ENCODE measurements at regions not wholly inside any gene's neighbourhood (a gene's known extent, or its start where the extent isn't known, plus 50 kb on each side); places are given as distances from the start of the nearest gene placed in this dataset.

DNA sequence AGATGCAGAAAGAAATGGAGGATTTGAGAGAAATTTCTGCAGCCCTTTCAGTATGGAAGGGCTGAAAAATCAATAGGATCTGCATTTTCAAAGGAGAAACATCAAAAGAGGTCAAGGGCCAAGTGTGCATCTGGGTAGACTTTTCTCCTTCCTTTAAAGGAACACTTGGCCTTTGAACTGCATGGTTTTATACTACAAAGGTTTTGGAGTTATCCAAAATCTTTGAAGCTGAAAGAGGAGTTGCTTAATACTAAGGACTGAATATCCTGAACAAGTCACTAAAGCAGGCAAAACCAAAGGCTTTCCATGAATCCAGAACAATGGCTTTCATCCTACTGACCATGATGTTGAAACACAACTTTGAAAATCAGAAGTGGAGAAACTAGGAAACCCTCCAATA is 553.7 kb upstream of the LMCD1 start:
- TF ChIP-seq, protein P1, sequence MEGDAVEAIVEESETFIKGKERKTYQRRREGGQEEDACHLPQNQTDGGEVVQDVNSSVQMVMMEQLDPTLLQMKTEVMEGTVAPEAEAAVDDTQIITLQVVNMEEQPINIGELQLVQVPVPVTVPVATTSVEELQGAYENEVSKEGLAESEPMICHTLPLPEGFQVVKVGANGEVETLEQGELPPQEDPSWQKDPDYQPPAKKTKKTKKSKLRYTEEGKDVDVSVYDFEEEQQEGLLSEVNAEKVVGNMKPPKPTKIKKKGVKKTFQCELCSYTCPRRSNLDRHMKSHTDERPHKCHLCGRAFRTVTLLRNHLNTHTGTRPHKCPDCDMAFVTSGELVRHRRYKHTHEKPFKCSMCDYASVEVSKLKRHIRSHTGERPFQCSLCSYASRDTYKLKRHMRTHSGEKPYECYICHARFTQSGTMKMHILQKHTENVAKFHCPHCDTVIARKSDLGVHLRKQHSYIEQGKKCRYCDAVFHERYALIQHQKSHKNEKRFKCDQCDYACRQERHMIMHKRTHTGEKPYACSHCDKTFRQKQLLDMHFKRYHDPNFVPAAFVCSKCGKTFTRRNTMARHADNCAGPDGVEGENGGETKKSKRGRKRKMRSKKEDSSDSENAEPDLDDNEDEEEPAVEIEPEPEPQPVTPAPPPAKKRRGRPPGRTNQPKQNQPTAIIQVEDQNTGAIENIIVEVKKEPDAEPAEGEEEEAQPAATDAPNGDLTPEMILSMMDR (IDR thresholded peaks at IDR 0.05; ENCODE audit: poor library complexity): no peak
- no peak for TF ChIP-seq EZH2 (IDR thresholded peaks at IDR 0.05; ENCODE audit: borderline replicate concordance)
- TF ChIP-seq EZH2phosphoT487 (IDR thresholded peaks at IDR 0.05; ENCODE audit: low read depth, severe bottlenecking, unreplicated experiment): no peak
